ENCODE measurements at regions not wholly inside any gene's neighbourhood (a gene's known extent, or its start where the extent isn't known, plus 50 kb on each side); places are given as distances from the start of the nearest gene placed in this dataset.

GRCh38 chr15:31869686-31870307, 160.5 kb upstream of the CHRNA7 start:
- 2% methylated on average over 60 of the region's 60 CpGs for whole genome bisulfite sequencing
- Histone ChIP-seq H3K9ac (ENCODE audit: low read depth, low read length) (no peak overlapping the region), H3K4me1 (ENCODE audit: insufficient read depth, low read length) (peaks cover 7% of the 10 kb centered on the region; the same call in 1 of the 2 replicates), H3K27me3 (ENCODE audit: insufficient read depth, low read length) (peaks cover 18% of the 10 kb centered on the region), H3K9me3 (ENCODE audit: insufficient read depth, low read depth, low read length) (no peaks in the 10 kb centered on the region), H3K4me3 (ENCODE audit: low read length) (peak overlapping the region; percentile 71), H3K36me3 (ENCODE audit: insufficient read depth, low read length) (no peaks in the 10 kb centered on the region), H3K27ac (ENCODE audit: low read depth, low read length) (no peak overlapping the region)

GRCh38 chr15:31870328-31871165, 159.8 kb upstream of the CHRNA7 start, which contains the start of gene OTUD7A:
TSS of gene OTUD7A (minus strand) at chr15:31870673.
- peaks cover 7% of the 10 kb centered on the region; the same call in 1 of the 2 replicates for H3K4me1 ChIP-seq (ENCODE audit: insufficient read depth, low read length)
- H3K27me3 ChIP-seq (ENCODE audit: insufficient read depth, low read length), result peaks cover 18% of the 10 kb centered on the region
- no peaks in the 10 kb centered on the region for H3K36me3 ChIP-seq (ENCODE audit: insufficient read depth, low read length)
- peak within 1 kb of the TSS; percentile 71 for H3K4me3 ChIP-seq (ENCODE audit: low read length)
- WGBS, result under 1% methylated on average over 122 of the region's 122 CpGs
- H3K9ac ChIP-seq (ENCODE audit: low read depth, low read length), result peak within 1 kb of the TSS; percentile 74
- no peaks in the 10 kb centered on the region for H3K9me3 ChIP-seq (ENCODE audit: insufficient read depth, low read depth, low read length)
- no peak within 1 kb of the TSS for H3K27ac ChIP-seq (ENCODE audit: low read depth, low read length)

GRCh38 chr15:31871166-31871886, 159.0 kb upstream of the CHRNA7 start:
- H3K27me3 ChIP-seq (ENCODE audit: insufficient read depth, low read length), result peaks cover 18% of the 10 kb centered on the region
- H3K36me3 ChIP-seq (ENCODE audit: insufficient read depth, low read length), result no peaks in the 10 kb centered on the region
- WGBS, result 54% methylated on average over 12 of the region's 14 CpGs
- peak overlapping the region; percentile 71 for H3K4me3 ChIP-seq (ENCODE audit: low read length)
- peaks cover 7% of the 10 kb centered on the region; the same call in 1 of the 2 replicates for H3K4me1 ChIP-seq (ENCODE audit: insufficient read depth, low read length)
- peak overlapping the region; percentile 74 for H3K9ac ChIP-seq (ENCODE audit: low read depth, low read length)
- H3K27ac ChIP-seq (ENCODE audit: low read depth, low read length), result no peak overlapping the region
- no peaks in the 10 kb centered on the region for H3K9me3 ChIP-seq (ENCODE audit: insufficient read depth, low read depth, low read length)

GRCh38 chr15:31871887-31872281, 158.4 kb upstream of the CHRNA7 start:
- H3K4me3 ChIP-seq (ENCODE audit: low read length), result no peak overlapping the region
- H3K4me1 ChIP-seq (ENCODE audit: insufficient read depth, low read length), result peaks cover 7% of the 10 kb centered on the region; the same call in 1 of the 2 replicates
- H3K9ac ChIP-seq (ENCODE audit: low read depth, low read length), result no peak overlapping the region
- H3K9me3 ChIP-seq (ENCODE audit: insufficient read depth, low read depth, low read length), result no peaks in the 10 kb centered on the region
- no peak overlapping the region for H3K27ac ChIP-seq (ENCODE audit: low read depth, low read length)
- H3K27me3 ChIP-seq (ENCODE audit: insufficient read depth, low read length), result peaks cover 18% of the 10 kb centered on the region
- 96% methylated on average over 4 of the region's 6 CpGs for WGBS
- H3K36me3 ChIP-seq (ENCODE audit: insufficient read depth, low read length), result no peaks in the 10 kb centered on the region

- Histone ChIP-seq H3K9me3 (ENCODE audit: insufficient read depth, low read depth, low read length) (no peaks in the 10 kb centered on the region; the same call in 1 of the 2 replicates), H3K27ac (ENCODE audit: low read depth, low read length) (no peak overlapping the region), H3K27me3 (ENCODE audit: insufficient read depth, low read length) (no peaks in the 10 kb centered on the region), H3K36me3 (ENCODE audit: insufficient read depth, low read length) (no peaks in the 10 kb centered on the region), H3K4me3 (ENCODE audit: low read length) (no peak overlapping the region), H3K4me1 (ENCODE audit: insufficient read depth, low read length) (no peaks in the 10 kb centered on the region), H3K9ac (ENCODE audit: low read depth, low read length) (no peak overlapping the region)
- WGBS, result 49% methylated on average over 8 of the region's 9 CpGs
Measured at GRCh38 chr15:31887246-31887645, 143.1 kb upstream of the CHRNA7 start.

GRCh38 chr15:31892513-31892912, 137.8 kb upstream of the CHRNA7 start:
- Histone ChIP-seq H3K9me3 (ENCODE audit: insufficient read depth, low read depth, low read length) (no peaks in the 10 kb centered on the region), H3K36me3 (ENCODE audit: insufficient read depth, low read length) (no peaks in the 10 kb centered on the region), H3K4me1 (ENCODE audit: insufficient read depth, low read length) (no peaks in the 10 kb centered on the region), H3K27ac (ENCODE audit: low read depth, low read length) (no peak overlapping the region), H3K27me3 (ENCODE audit: insufficient read depth, low read length) (no peaks in the 10 kb centered on the region), H3K4me3 (ENCODE audit: low read length) (no peak overlapping the region), H3K9ac (ENCODE audit: low read depth, low read length) (no peak overlapping the region)
- WGBS, result no CpG with 5 or more reads among the region's 1 CpG

GRCh38 chr15:31893780-31894179, 136.5 kb upstream of the CHRNA7 start:
- no peak overlapping the region for H3K27ac ChIP-seq (ENCODE audit: low read depth, low read length)
- H3K4me3 ChIP-seq (ENCODE audit: low read length), result no peak overlapping the region
- H3K4me1 ChIP-seq (ENCODE audit: insufficient read depth, low read length), result no peaks in the 10 kb centered on the region
- no peaks in the 10 kb centered on the region for H3K27me3 ChIP-seq (ENCODE audit: insufficient read depth, low read length)
- H3K9me3 ChIP-seq (ENCODE audit: insufficient read depth, low read depth, low read length), result peaks cover 9% of the 10 kb centered on the region; the same call in 1 of the 2 replicates
- 92% methylated on average over 6 of the region's 6 CpGs for WGBS
- H3K36me3 ChIP-seq (ENCODE audit: insufficient read depth, low read length), result no peaks in the 10 kb centered on the region
- H3K9ac ChIP-seq (ENCODE audit: low read depth, low read length), result no peak overlapping the region

- Histone ChIP-seq H3K27me3 (ENCODE audit: insufficient read depth, low read length) (no peaks in the 10 kb centered on the region), H3K4me3 (ENCODE audit: low read length) (no peak overlapping the region), H3K4me1 (ENCODE audit: insufficient read depth, low read length) (no peaks in the 10 kb centered on the region), H3K9me3 (ENCODE audit: insufficient read depth, low read depth, low read length) (peaks cover 9% of the 10 kb centered on the region; the same call in 1 of the 2 replicates), H3K27ac (ENCODE audit: low read depth, low read length) (no peak overlapping the region), H3K36me3 (ENCODE audit: insufficient read depth, low read length) (no peaks in the 10 kb centered on the region), H3K9ac (ENCODE audit: low read depth, low read length) (no peak overlapping the region)
Measured at GRCh38 chr15:31897746-31898145, 132.6 kb upstream of the CHRNA7 start.

- Histone ChIP-seq H3K9ac (ENCODE audit: low read depth, low read length) (no peak overlapping the region), H3K36me3 (ENCODE audit: insufficient read depth, low read length) (no peaks in the 10 kb centered on the region), H3K27ac (ENCODE audit: low read depth, low read length) (no peak overlapping the region), H3K4me3 (ENCODE audit: low read length) (no peak overlapping the region), H3K4me1 (ENCODE audit: insufficient read depth, low read length) (peaks cover 10% of the 10 kb centered on the region), H3K27me3 (ENCODE audit: insufficient read depth, low read length) (no peaks in the 10 kb centered on the region), H3K9me3 (ENCODE audit: insufficient read depth, low read depth, low read length) (peaks cover 9% of the 10 kb centered on the region; the same call in 1 of the 2 replicates)
- WGBS, result 89% methylated on average over 3 of the region's 3 CpGs
Measured at GRCh38 chr15:31901501-31901900, 128.8 kb upstream of the CHRNA7 start.

GRCh38 chr15:31905054-31905453, 125.3 kb upstream of the CHRNA7 start:
- Histone ChIP-seq H3K4me1 (ENCODE audit: insufficient read depth, low read length) (peaks cover 10% of the 10 kb centered on the region), H3K4me3 (ENCODE audit: low read length) (no peak overlapping the region), H3K9me3 (ENCODE audit: insufficient read depth, low read depth, low read length) (no peaks in the 10 kb centered on the region), H3K9ac (ENCODE audit: low read depth, low read length) (no peak overlapping the region), H3K27me3 (ENCODE audit: insufficient read depth, low read length) (no peaks in the 10 kb centered on the region), H3K27ac (ENCODE audit: low read depth, low read length) (no peak overlapping the region), H3K36me3 (ENCODE audit: insufficient read depth, low read length) (no peaks in the 10 kb centered on the region)
- 53% methylated on average over 8 of the region's 8 CpGs for WGBS

GRCh38 chr15:31925541-31925940, 104.8 kb upstream of the CHRNA7 start:
- Histone ChIP-seq H3K27ac (ENCODE audit: low read depth, low read length) (no peak overlapping the region), H3K4me1 (ENCODE audit: insufficient read depth, low read length) (no peaks in the 10 kb centered on the region), H3K4me3 (ENCODE audit: low read length) (no peak overlapping the region), H3K9ac (ENCODE audit: low read depth, low read length) (no peak overlapping the region), H3K9me3 (ENCODE audit: insufficient read depth, low read depth, low read length) (peaks cover 8% of the 10 kb centered on the region; the same call in 1 of the 2 replicates), H3K36me3 (ENCODE audit: insufficient read depth, low read length) (no peaks in the 10 kb centered on the region), H3K27me3 (ENCODE audit: insufficient read depth, low read length) (no peaks in the 10 kb centered on the region)
- 96% methylated on average over 9 of the region's 9 CpGs for WGBS
